Gastrocnemius medialis (tissue), 4 donors: ENCODE measurements at regions not wholly inside any gene's neighbourhood (a gene's known extent, or its start where the extent isn't known, plus 50 kb on each side); places are given as distances from the start of the nearest gene placed in this dataset.

ENCODE experiments used
- ATAC-seq, 2 donors: fragments of 150-250 bp; one replicate each; pipeline ENCODE4 v1.9.1; 2016
- DNase-seq, 2 donors: peaks; one replicate each; pipeline ENCODE4 v3.0.0-alpha.2; 2019
- H3K27ac ChIP-seq, 4 donors: fragments of 200-600 bp; sonication (generic); 1 replicate in 1 of 4; 2 replicates in 3 of 4; pipeline ENCODE4 v1.5.1; 2016 to 2018; ENCODE audit warnings: mild to moderate bottlenecking in 2 of 4, moderate library complexity in 1 of 4
- H3K27me3 ChIP-seq, 3 donors: fragments of 200-600 bp; sonication (generic) in 2 of 3; 1 replicate in 1 of 3; 2 replicates in 2 of 3; pipeline versions ENCODE4 v1.5.1 to v1.6.0; 2016 to 2019; ENCODE audit warnings: mild to moderate bottlenecking in 1 of 3, moderate library complexity in 1 of 3
- H3K36me3 ChIP-seq, 2 donors: fragments of 200-600 bp; sonication (generic) in 1 of 2; one replicate each; pipeline ENCODE4 v1.5.1; 2017 to 2018
- H3K4me1 ChIP-seq, 2 donors: fragments of 200-600 bp; sonication (generic) in 1 of 2; one replicate each; pipeline ENCODE4 v1.5.1; 2016 to 2017; ENCODE audit warnings: mild to moderate bottlenecking in 2 of 2
- H3K4me3 ChIP-seq, 4 donors: fragments of 200-600 bp; sonication (generic) in 3 of 4; 1 replicate in 1 of 4; 2 replicates in 3 of 4; pipeline ENCODE4 v1.5.1; 2016 to 2019; ENCODE audit warnings: mild to moderate bottlenecking in 2 of 4
- H3K9me3 ChIP-seq, 3 donors: fragments of 200-600 bp; sonication (generic) in 2 of 3; 1 replicate in 1 of 3; 2 replicates in 2 of 3; pipeline ENCODE4 v1.5.1; 2016 to 2019
- POLR2A ChIP-seq, 2 donors: fragments of 450-650 bp; IDR thresholded peaks; one replicate each; pipeline ENCODE4 v1.6.1; 2017; ENCODE audit warnings: antibody characterized with exemption in 2 of 2, mild to moderate bottlenecking in 2 of 2, moderate library complexity in 2 of 2
- in situ Hi-C, 4 donors: fragments of 200-750 bp; cut with MboI; loops; one replicate each; pipeline versions ENCODE4 v1.15.0 to v1.8.0; 2017; ENCODE audit warnings: low sequenced_read_pairs in 4 of 4
- intact Hi-C: fragments of 100-400 bp; cut with DNase I; formaldehyde crosslinking; loops from one replicate; pipeline ENCODE4 v1.15.1; 2023; ENCODE audit warnings: low total_unique reads
- TF ChIP-seq, protein P1 (sequence below), 5 experiments: fragments of 450-650 bp in 3 of 5; fragments of 200-600 bp in 2 of 5; sonication (generic) in 2 of 5; IDR thresholded peaks in 4 of 5; conservative IDR thresholded peaks in 1 of 5; 1 replicate in 4 of 5; 2 replicates in 1 of 5; pipeline ENCODE4 v1.5.1; 2016 to 2019; ENCODE audit warnings: antibody characterized with exemption in 5 of 5, mild to moderate bottlenecking in 3 of 5, moderate library complexity in 3 of 5

DNA sequence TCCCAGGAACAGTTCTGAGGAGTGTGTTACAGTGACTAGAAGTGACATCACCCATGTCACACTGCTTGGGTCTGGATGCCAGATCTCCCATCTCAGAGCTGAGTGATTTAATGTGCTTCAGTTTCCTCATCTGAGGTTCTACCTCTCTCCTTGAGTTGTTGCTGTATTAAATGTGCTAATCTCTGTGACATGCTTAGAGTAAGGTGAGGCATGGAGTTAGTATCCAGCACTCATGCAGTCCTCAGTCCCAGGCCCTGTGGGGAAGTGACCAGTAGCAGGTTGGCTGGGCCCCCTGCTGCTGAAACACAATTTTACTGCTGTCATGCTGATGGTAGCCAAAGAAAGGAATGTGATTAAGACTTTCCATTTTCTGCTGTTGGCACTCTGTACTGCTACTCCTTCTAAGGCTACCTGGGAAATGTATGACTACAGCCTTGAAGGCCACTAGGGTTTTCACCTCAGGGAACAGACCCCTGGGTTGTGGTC is 639.6 kb downstream of the MID1IP1 start:
- intact Hi-C loops (no loop called here), in situ Hi-C loops (no loop called here)
- Histone ChIP-seq H3K36me3 (no peaks in the 10 kb centered on the region), H3K27me3 (no peaks in the 10 kb centered on the region), H3K27ac (no peak overlapping the region), H3K9me3 (no peaks in the 10 kb centered on the region), H3K4me3 (no peak overlapping the region), H3K4me1 (no peaks in the 10 kb centered on the region)
- ATAC-seq (no peak), DNase-seq (no peak)
- TF ChIP-seq POLR2A (IDR thresholded peaks at IDR 0.05): no peak
- TF ChIP-seq, protein P1, sequence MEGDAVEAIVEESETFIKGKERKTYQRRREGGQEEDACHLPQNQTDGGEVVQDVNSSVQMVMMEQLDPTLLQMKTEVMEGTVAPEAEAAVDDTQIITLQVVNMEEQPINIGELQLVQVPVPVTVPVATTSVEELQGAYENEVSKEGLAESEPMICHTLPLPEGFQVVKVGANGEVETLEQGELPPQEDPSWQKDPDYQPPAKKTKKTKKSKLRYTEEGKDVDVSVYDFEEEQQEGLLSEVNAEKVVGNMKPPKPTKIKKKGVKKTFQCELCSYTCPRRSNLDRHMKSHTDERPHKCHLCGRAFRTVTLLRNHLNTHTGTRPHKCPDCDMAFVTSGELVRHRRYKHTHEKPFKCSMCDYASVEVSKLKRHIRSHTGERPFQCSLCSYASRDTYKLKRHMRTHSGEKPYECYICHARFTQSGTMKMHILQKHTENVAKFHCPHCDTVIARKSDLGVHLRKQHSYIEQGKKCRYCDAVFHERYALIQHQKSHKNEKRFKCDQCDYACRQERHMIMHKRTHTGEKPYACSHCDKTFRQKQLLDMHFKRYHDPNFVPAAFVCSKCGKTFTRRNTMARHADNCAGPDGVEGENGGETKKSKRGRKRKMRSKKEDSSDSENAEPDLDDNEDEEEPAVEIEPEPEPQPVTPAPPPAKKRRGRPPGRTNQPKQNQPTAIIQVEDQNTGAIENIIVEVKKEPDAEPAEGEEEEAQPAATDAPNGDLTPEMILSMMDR (IDR thresholded peaks at IDR 0.05 in 4 of 5, conservative IDR thresholded peaks at IDR 0.05 in 1 of 5): no peak

DNA sequence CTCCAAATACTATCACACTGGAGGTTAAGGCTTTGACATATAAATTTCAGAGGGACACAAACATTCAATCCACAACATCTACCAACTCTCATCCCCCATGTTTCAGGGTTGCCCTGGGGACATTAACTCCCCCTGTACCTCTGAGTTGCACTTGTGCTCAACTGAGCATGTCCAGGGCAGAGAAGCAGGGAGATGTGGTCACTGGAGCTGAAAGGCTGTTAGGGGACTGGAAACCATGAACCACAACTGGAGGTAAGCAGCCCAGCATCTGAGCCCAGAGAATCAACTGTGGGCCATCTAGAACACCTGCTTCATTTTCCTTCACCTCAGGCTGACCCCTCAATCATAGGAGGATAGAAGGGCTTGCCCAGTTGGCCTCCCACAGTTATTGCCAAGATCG is 641.1 kb downstream of the MID1IP1 start:
- no peak for ATAC-seq
- H3K36me3 ChIP-seq: no peaks in the 10 kb centered on the region
- no peaks in the 10 kb centered on the region for H3K9me3 ChIP-seq
- in situ Hi-C loops: no loop called here
- DNase-seq: no peak
- no peak overlapping the region for H3K4me3 ChIP-seq
- TF ChIP-seq, protein P1 (IDR thresholded peaks at IDR 0.05 in 4 of 5, conservative IDR thresholded peaks at IDR 0.05 in 1 of 5): no peak
- TF ChIP-seq POLR2A (IDR thresholded peaks at IDR 0.05): no peak
- intact Hi-C loops: no loop called here
- no peak overlapping the region for H3K27ac ChIP-seq
- H3K4me1 ChIP-seq: no peaks in the 10 kb centered on the region
- H3K27me3 ChIP-seq: no peaks in the 10 kb centered on the region

DNA sequence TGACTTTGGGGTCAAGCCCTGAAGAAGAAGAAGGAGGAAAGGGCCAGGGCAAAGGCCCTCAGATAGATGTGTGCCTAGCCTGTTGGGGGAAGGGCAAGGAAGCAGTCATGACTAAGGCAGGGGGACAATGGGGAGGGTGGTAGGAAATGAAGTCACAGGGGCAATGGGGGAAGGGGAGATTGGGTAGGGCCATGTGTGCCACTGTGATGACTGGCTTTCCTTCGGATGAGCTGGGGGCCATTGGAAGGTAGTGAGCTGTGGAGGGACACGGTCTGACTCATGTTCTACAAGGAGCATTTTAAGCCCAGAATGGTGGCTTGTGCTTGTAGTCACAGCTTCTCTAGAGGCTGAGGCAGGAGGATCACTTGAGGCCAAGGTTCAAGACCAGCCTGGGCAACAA is 642.0 kb downstream of the MID1IP1 start:
- Histone ChIP-seq H3K4me1 (no peaks in the 10 kb centered on the region), H3K36me3 (no peaks in the 10 kb centered on the region), H3K9me3 (no peaks in the 10 kb centered on the region), H3K27ac (no peak overlapping the region), H3K4me3 (no peak overlapping the region), H3K27me3 (no peaks in the 10 kb centered on the region)
- DNase-seq (no peak), ATAC-seq (no peak)
- in situ Hi-C loops (no loop called here), intact Hi-C loops (no loop called here)
- TF ChIP-seq, protein P1 (IDR thresholded peaks at IDR 0.05 in 4 of 5, conservative IDR thresholded peaks at IDR 0.05 in 1 of 5): no peak
- TF ChIP-seq POLR2A (IDR thresholded peaks at IDR 0.05): no peak

DNA sequence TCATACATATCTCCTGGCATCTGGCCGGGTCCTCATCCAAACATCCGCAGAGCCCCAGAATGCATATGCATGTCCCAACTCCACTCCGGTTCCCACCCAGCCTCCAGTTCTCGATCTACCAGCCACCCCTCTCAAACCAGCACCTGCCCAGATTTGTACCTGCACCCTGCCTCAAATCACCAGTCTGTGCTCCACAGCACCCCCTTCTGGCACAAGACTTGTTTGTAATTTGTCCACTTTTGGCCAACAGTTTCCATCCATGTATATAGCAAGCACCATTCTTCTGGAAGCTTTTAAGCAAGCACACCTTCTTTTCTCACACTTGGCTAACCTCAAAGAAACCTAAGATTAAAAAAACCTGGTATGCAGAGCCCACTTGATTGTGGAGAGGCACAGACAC is 644.1 kb downstream of the MID1IP1 start:
- H3K27ac ChIP-seq: no peak overlapping the region
- intact Hi-C loops (no loop called here), in situ Hi-C loops (no loop called here)
- no peaks in the 10 kb centered on the region for H3K27me3 ChIP-seq
- no peak overlapping the region for H3K4me3 ChIP-seq
- ATAC-seq (no peak), DNase-seq (no peak)
- no peaks in the 10 kb centered on the region for H3K4me1 ChIP-seq
- no peaks in the 10 kb centered on the region for H3K9me3 ChIP-seq
- TF ChIP-seq, protein P1 (IDR thresholded peaks at IDR 0.05 in 4 of 5, conservative IDR thresholded peaks at IDR 0.05 in 1 of 5): peak in 1 of 5 experiments; percentile 34
- TF ChIP-seq POLR2A (IDR thresholded peaks at IDR 0.05): no peak
- no peaks in the 10 kb centered on the region for H3K36me3 ChIP-seq

DNA sequence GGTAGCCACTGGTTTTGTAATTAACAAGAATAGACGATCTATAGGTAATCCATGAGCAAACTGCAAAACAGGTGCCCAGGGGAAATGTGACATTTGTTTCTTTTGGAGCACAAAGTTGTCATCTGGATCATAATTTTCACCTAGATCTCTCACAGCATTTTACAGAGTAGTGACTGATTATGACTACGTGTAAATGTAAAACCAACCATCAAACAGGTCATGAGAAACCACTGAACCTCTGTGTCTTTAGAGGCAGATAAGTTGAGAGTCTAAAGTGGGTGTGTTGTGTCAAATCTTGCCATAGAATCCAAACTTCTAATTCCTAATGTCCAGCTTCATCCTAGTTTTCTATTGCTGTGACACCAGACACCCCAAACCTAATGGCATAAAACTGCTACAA is 648.1 kb downstream of the MID1IP1 start:
- intact Hi-C loops (no loop called here), in situ Hi-C loops (no loop called here)
- TF ChIP-seq, protein P1 (IDR thresholded peaks at IDR 0.05 in 4 of 5, conservative IDR thresholded peaks at IDR 0.05 in 1 of 5): no peak
- TF ChIP-seq POLR2A (IDR thresholded peaks at IDR 0.05): no peak

More for the DNA sequence above, 648.1 kb downstream of the MID1IP1 start:
- Histone ChIP-seq H3K27me3 (no peaks in the 10 kb centered on the region), H3K4me1 (no peaks in the 10 kb centered on the region), H3K36me3 (no peaks in the 10 kb centered on the region), H3K4me3 (no peak overlapping the region), H3K27ac (no peak overlapping the region), H3K9me3 (no peaks in the 10 kb centered on the region)
- DNase-seq: no peak
- no peak for ATAC-seq
